ENCODE measurements at regions not wholly inside any gene's neighbourhood (a gene's known extent, or its start where the extent isn't known, plus 50 kb on each side); places are given as distances from the start of the nearest gene placed in this dataset.

GRCh38 chr11:22556381-22556780 lies 69.2 kb downstream of the FANCF start:
- TF ChIP-seq CTCF (IDR thresholded peaks at IDR 0.05 in 2 of 3, conservative IDR thresholded peaks at IDR 0.05 in 1 of 3; ENCODE audit: insufficient read depth in 2 of 3, low read depth in 1 of 3, low read length in 3 of 3) (no peak), NFYB (IDR thresholded peaks at IDR 0.05; ENCODE audit: extremely low read depth, insufficient read length) (no peak), HMG20A (CRISPR knock-in tag; conservative IDR thresholded peaks at IDR 0.05) (no peak), HDAC8 (tag; IDR thresholded peaks at IDR 0.05) (no peak), TRIM24 (IDR thresholded peaks at IDR 0.05) (no peak), RFX5 (IDR thresholded peaks at IDR 0.05; ENCODE audit: low read depth, low read length) (no peak), ZNF717 (CRISPR knock-in tag; IDR thresholded peaks at IDR 0.05) (no peak), XRCC4 (IDR thresholded peaks at IDR 0.05; ENCODE audit: extremely low read depth, insufficient read depth, insufficient read length) (no peak), DNMT1 (IDR thresholded peaks at IDR 0.05) (no peak), POLR2A (conservative IDR thresholded peaks at IDR 0.05) (no peak), PTRF (tag; IDR thresholded peaks at IDR 0.05) (no peak), BRCA1 (IDR thresholded peaks at IDR 0.05) (no peak), BRCA1 (CRISPR knock-in tag; IDR thresholded peaks at IDR 0.05) (no peak), ZBTB49 (CRISPR knock-in tag; IDR thresholded peaks at IDR 0.05; ENCODE audit: borderline replicate concordance) (no peak)
